K562 (cell line): ENCODE measurements at regions not wholly inside any gene's neighbourhood (a gene's known extent, or its start where the extent isn't known, plus 50 kb on each side); places are given as distances from the start of the nearest gene placed in this dataset.

Experiments used
- EP300 ChIP-seq: IDR thresholded peaks from 2 replicates; pipeline ENCODE4 v1.6.1; 2012; ENCODE audit warnings: low read length, improper control_type of control experiment
- ESRRB ChIP-seq: fragments of 250-450 bp; sonication (Bioruptor Pico); IDR thresholded peaks from 2 replicates; pipeline ENCODE4 v1.5.0; 2020; ENCODE audit warnings: mild to moderate bottlenecking, moderate library complexity, borderline replicate concordance
- FOXP4 ChIP-seq: sonication (generic); formaldehyde crosslinking; IDR thresholded peaks from 2 replicates; pipeline ENCODE4 v1.8.0; 2022; ENCODE audit warnings: mild to moderate bottlenecking, missing genetic modification reagents, borderline replicate concordance
- NFIC ChIP-seq: fragments of 450-650 bp; IDR thresholded peaks from 2 replicates; pipeline ENCODE4 v1.6.1; 2017; ENCODE audit warnings: mild to moderate bottlenecking, inconsistent platforms
- TF ChIP-seq, protein P1 (sequence below), 3 experiments: IDR thresholded peaks in 2 of 3; conservative IDR thresholded peaks in 1 of 3; 2 replicates each; pipeline ENCODE4 v1.5.1; 2011 to 2012; ENCODE audit warnings: low read length in 3 of 3, mild to moderate bottlenecking in 3 of 3, control low read depth in 2 of 3, improper control_type of control experiment in 1 of 3, inconsistent platforms in 1 of 3, low read depth in 1 of 3, mixed read lengths in 1 of 3, moderate library complexity in 1 of 3; ENCODE audit not compliant: insufficient read depth in 2 of 3
- TF ChIP-seq, protein P2 (sequence below): fragments of 450-650 bp; IDR thresholded peaks from 2 replicates; pipeline ENCODE4 v1.6.1; 2018; ENCODE audit warnings: mild to moderate bottlenecking, low read depth; ENCODE audit not compliant: partially characterized antibody

DNA sequence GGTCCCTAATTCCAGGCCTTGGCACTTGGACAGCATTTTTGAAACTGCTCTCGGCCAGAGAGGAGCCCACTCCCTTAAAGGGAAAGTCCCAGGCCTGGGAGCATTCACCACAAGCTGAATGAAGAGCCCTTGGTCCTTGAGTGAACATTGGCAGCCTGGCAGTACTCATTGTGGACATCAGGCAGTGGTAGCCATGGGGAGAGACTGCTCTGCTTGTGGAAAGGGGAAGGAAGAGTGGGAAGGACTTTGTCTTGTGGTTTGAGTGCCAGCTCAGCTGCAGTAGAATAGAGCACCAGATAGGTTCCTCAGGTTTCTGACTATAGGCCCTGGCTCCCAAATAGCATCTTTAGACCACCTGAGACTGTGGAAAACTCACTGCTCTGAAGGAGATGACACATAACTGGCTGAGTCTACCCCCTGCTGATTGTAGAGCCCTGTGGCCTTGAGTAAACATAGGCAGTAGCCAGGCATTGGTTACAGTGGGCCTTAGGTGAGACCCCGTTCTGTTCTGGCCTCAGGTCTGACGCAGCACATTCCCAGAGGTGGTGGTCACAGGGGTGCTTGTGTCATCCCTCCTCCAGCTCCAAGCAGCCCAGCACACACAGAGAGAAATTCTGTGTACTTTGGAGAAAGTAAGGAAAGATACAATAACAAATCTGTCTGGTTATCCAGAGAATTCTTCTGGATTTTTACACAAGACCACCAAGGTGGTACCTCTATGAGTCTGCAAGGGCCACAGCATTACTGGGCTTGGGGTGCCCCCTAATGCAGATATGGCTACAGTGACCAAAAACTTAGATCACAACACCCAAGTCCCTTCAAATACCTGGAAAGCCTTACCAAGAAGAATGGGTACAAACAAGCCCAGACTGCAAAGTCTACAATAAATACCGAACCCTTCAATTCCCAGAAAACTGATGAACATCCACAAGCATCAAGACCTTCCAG, 153.8 kb downstream of the GNAI1 start:
- TF ChIP-seq EP300 (no peak), FOXP4 (CRISPR knock-in tag) (no peak), ESRRB (CRISPR knock-in tag) (no peak), NFIC (no peak)
- TF ChIP-seq, protein P1, sequence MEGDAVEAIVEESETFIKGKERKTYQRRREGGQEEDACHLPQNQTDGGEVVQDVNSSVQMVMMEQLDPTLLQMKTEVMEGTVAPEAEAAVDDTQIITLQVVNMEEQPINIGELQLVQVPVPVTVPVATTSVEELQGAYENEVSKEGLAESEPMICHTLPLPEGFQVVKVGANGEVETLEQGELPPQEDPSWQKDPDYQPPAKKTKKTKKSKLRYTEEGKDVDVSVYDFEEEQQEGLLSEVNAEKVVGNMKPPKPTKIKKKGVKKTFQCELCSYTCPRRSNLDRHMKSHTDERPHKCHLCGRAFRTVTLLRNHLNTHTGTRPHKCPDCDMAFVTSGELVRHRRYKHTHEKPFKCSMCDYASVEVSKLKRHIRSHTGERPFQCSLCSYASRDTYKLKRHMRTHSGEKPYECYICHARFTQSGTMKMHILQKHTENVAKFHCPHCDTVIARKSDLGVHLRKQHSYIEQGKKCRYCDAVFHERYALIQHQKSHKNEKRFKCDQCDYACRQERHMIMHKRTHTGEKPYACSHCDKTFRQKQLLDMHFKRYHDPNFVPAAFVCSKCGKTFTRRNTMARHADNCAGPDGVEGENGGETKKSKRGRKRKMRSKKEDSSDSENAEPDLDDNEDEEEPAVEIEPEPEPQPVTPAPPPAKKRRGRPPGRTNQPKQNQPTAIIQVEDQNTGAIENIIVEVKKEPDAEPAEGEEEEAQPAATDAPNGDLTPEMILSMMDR (IDR thresholded peaks at IDR 0.05 in 2 of 3, conservative IDR thresholded peaks at IDR 0.05 in 1 of 3; ENCODE audit: insufficient read depth in 2 of 3, low read depth in 1 of 3, low read length in 3 of 3): no peak
- TF ChIP-seq, protein P2, sequence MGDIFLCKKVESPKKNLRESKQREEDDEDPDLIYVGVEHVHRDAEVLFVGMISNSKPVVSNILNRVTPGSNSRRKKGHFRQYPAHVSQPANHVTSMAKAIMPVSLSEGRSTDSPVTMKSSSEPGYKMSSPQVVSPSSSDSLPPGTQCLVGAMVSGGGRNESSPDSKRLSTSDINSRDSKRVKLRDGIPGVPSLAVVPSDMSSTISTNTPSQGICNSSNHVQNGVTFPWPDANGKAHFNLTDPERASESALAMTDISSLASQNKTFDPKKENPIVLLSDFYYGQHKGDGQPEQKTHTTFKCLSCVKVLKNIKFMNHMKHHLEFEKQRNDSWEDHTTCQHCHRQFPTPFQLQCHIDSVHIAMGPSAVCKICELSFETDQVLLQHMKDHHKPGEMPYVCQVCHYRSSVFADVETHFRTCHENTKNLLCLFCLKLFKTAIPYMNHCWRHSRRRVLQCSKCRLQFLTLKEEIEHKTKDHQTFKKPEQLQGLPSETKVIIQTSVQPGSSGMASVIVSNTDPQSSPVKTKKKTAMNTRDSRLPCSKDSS: no peak
